ENCODE measurements at regions not wholly inside any gene's neighbourhood (a gene's known extent, or its start where the extent isn't known, plus 50 kb on each side); places are given as distances from the start of the nearest gene placed in this dataset.

DNA sequence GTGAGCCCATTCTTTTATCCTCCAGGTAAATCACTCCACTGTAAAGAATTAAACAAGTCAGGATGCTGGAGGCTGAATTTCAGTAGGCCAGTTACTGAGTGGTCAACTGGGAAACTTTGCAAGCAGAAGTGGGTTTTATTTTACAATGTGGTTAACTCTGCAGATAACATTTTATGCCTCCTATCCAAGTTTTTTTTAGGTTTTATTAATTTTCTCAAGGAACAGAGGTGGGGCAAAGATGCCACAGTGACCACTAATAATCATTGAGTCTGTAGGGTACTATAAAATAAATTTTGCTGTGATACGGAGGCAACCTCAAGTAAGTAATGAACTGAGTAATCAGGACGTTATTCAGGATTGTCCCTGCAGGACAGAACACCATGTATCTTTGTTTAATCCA is 599.9 kb downstream of the METTL15 start:
- TF ChIP-seq, protein P1, sequence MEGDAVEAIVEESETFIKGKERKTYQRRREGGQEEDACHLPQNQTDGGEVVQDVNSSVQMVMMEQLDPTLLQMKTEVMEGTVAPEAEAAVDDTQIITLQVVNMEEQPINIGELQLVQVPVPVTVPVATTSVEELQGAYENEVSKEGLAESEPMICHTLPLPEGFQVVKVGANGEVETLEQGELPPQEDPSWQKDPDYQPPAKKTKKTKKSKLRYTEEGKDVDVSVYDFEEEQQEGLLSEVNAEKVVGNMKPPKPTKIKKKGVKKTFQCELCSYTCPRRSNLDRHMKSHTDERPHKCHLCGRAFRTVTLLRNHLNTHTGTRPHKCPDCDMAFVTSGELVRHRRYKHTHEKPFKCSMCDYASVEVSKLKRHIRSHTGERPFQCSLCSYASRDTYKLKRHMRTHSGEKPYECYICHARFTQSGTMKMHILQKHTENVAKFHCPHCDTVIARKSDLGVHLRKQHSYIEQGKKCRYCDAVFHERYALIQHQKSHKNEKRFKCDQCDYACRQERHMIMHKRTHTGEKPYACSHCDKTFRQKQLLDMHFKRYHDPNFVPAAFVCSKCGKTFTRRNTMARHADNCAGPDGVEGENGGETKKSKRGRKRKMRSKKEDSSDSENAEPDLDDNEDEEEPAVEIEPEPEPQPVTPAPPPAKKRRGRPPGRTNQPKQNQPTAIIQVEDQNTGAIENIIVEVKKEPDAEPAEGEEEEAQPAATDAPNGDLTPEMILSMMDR (conservative IDR thresholded peaks at IDR 0.05): no peak
- H3K27ac ChIP-seq: no peak overlapping the region

DNA sequence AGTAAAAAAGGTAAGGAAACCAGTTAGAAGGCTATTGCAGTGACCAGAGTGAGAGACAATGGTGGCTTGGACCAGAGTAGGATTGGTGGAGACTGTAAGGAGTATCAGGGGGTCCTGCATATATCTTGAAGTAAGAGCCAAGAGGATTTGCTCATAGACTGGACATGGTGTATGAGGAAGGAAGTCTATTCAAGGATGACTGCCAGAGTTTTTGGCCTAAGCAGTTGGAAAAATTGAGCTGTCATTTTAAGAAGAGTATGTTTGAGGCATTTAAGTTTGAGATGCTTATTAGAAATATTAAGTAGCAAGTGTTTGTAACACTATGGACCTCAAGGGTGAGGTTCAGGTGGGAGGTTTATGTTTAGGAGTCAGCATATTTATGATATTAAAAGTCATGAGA is 596.6 kb downstream of the METTL15 start:
- TF ChIP-seq, protein P1 (conservative IDR thresholded peaks at IDR 0.05): no peak

DNA sequence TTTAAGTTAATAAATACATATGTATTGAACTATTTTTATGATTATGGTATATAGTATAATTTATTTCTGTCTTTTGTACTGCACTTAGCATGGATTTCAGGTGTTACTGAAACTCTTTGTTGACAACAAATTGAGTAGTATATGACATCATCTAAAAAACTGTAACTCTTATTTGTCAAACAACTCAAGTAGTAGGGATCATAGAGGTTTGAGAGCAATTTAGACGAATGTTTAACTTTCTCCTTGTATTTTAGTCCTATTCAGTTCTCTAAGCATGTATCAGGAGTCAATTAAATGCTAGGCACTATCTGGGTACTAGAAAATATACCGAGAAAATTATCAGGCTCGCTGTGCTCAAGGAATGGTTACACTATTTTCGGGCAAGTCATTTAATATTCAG is 595.2 kb downstream of the METTL15 start:
- TF ChIP-seq, protein P1 (conservative IDR thresholded peaks at IDR 0.05): no peak
- no peak overlapping the region for H3K27ac ChIP-seq

More for the DNA sequence above, 596.6 kb downstream of the METTL15 start:
- no peak overlapping the region for H3K27ac ChIP-seq

DNA sequence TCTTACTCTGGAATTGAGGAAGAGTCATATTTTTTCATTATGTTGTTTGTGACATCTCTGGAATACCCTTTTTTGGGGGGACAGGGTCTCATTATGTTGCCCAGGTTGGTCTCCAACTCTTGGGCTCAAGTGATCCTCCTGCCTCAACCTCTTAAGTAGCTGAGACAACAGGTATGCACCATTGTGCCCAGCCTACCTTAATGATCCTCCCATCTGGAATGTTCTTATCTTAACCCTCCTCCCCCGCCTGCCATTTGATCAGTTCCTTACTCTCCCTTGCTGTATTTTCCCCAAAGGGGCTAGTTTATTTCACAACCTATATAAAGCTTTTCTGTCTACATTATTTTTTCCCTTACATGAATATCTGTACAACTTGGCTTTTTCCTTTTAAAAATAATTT is 594.7 kb downstream of the METTL15 start:
- H3K27ac ChIP-seq: no peak overlapping the region
- TF ChIP-seq, protein P1 (conservative IDR thresholded peaks at IDR 0.05): no peak

DNA sequence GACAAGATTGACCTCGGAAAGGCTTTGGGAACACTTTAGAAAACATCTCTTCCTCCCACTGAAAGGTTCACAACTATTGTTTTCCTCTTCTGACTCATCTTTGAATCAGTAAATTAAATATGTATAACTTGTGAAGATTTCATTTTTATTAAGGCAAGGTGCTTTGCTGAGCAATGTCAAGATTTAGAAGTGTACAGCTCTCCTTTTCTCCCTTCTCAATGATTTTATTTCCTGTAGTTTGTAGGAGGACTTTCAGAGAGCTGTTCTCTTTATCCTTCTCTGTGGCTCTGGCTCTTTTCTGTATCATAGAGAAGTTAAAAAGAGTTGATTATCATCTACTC is 594.2 kb downstream of the METTL15 start:
- TF ChIP-seq, protein P1 (conservative IDR thresholded peaks at IDR 0.05): no peak
- no peak overlapping the region for H3K27ac ChIP-seq

DNA sequence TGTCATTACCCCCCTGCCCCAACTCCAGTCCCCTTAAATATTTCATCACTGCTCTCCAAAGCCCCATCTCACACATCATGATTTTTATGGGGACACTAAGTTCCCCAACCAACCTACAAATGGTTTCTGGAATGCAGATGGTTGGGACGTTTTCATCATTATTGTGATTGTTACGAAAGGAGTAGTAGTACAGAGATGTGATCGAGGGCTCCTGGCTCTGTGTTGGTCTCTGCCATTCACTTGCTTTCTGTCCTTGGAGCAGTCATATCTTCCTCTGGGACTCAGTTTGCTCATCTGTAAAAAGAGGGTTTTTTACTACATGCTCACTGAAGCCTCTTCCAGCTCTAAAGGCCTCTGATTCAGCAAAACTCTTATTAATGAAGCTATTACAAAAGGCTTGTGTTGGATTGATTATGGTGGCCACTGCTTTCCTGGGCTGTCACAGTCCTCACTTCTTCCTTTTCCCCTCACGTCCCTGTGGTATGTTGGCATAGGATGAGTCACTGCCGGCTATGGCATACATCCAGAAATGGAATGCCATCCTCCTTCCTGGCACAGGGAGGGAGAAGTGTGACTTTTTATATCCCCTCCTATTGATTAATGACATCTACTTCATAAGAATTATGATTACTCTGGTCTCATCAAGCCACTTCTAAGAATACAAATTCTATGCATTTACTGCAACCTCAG is 593.7 kb downstream of the METTL15 start:
- TF ChIP-seq, protein P1 (conservative IDR thresholded peaks at IDR 0.05): no peak
- H3K27ac ChIP-seq: no peak overlapping the region

DNA sequence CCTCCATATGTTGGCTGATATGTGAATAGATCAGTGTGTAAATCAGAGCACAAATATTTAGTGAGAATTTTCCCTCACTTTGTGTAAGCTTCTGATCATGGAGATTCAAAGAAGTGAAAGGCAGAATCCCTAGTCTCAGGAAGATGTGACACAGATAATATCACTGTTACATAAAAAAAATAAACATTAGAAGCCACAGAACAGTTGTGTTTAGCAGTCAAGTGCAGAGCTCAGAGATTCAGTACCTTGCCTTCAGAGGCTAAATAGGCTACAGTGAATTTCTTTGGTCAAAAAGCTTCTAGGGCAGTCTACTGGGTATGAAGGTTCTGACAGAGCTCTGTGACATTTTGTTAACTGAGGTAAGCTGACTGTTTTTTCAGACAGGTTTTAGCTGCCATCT is 591.5 kb downstream of the METTL15 start:
- H3K27ac ChIP-seq: no peak overlapping the region
- TF ChIP-seq, protein P1 (conservative IDR thresholded peaks at IDR 0.05): no peak
